ENCODE measurements at regions not wholly inside any gene's neighbourhood (a gene's known extent, or its start where the extent isn't known, plus 50 kb on each side); places are given as distances from the start of the nearest gene placed in this dataset.

GRCh38 chr4:33218238-33218637, 2498.1 kb downstream of the PCDH7 start:
- Histone ChIP-seq H2BK15ac (ENCODE audit: low read depth, low read length) (no peak overlapping the region), H3K23me2 (ENCODE audit: insufficient read length, low read depth, low read length, poor library complexity, severe bottlenecking) (no peaks in the 10 kb centered on the region), H3T11ph (ENCODE audit: low read length) (no peak overlapping the region), H2BK5ac (ENCODE audit: insufficient read length, low read length) (no peak overlapping the region), H4K8ac (replicated peaks; ENCODE audit: insufficient read length, low read depth, low read length) (no peak overlapping the region), H3K4me2 (ENCODE audit: insufficient read depth, insufficient read length, low read length) (no peak overlapping the region), H2AK5ac (ENCODE audit: insufficient read length, low read length) (no peak overlapping the region), H3K9me3 (ENCODE audit: control insufficient read depth, low read depth, low read length) (no peaks in the 10 kb centered on the region), H3K27me3 (ENCODE audit: insufficient read depth, low read length) (no peaks in the 10 kb centered on the region), H3K9ac (ENCODE audit: extremely low read depth, insufficient read length, low read length) (no peak overlapping the region), H3K27ac (ENCODE audit: insufficient read length, low read depth, low read length) (no peak overlapping the region), H3K23ac (ENCODE audit: insufficient read length, low read depth, low read length) (no peak overlapping the region), H4K5ac (ENCODE audit: insufficient read length, low read depth, low read length) (no peak overlapping the region), H3K79me2 (ENCODE audit: insufficient read depth, low read length) (no peaks in the 10 kb centered on the region), H2BK20ac (ENCODE audit: low read depth, low read length, poor library complexity, severe bottlenecking) (no peak overlapping the region), H3K14ac (ENCODE audit: insufficient read depth, low read length) (no peak overlapping the region), H3K4me1 (ENCODE audit: insufficient read depth, low read length) (no peaks in the 10 kb centered on the region), H3K79me1 (ENCODE audit: insufficient read depth, low read depth, low read length, poor library complexity, severe bottlenecking) (no peaks in the 10 kb centered on the region), H3K18ac (ENCODE audit: insufficient read length, low read depth, low read length) (no peak overlapping the region), H3K4ac (ENCODE audit: low read depth, low read length) (no peak overlapping the region), H2BK12ac (ENCODE audit: insufficient read length, low read depth, low read length) (no peak overlapping the region), H2BK120ac (ENCODE audit: low read depth, low read length, poor library complexity, severe bottlenecking) (no peak overlapping the region), H4K91ac (ENCODE audit: insufficient read length, low read depth, low read length) (no peak overlapping the region), H2AFZ (ENCODE audit: low read length) (no peak overlapping the region), H4K20me1 (ENCODE audit: control insufficient read depth, insufficient read depth, insufficient read length) (no peaks in the 10 kb centered on the region), H3K56ac (ENCODE audit: insufficient read length, low read depth, low read length) (no peak overlapping the region)
- no peaks in the 10 kb centered on the region for H3K27me3 Mint-ChIP-seq (ENCODE audit: low read depth)
- no CpG with 5 or more reads among the region's 5 CpGs for WGBS (ENCODE audit: extremely low coverage, insufficient read length, low lambda C conversion rate)
- TF ChIP-seq, protein P1, sequence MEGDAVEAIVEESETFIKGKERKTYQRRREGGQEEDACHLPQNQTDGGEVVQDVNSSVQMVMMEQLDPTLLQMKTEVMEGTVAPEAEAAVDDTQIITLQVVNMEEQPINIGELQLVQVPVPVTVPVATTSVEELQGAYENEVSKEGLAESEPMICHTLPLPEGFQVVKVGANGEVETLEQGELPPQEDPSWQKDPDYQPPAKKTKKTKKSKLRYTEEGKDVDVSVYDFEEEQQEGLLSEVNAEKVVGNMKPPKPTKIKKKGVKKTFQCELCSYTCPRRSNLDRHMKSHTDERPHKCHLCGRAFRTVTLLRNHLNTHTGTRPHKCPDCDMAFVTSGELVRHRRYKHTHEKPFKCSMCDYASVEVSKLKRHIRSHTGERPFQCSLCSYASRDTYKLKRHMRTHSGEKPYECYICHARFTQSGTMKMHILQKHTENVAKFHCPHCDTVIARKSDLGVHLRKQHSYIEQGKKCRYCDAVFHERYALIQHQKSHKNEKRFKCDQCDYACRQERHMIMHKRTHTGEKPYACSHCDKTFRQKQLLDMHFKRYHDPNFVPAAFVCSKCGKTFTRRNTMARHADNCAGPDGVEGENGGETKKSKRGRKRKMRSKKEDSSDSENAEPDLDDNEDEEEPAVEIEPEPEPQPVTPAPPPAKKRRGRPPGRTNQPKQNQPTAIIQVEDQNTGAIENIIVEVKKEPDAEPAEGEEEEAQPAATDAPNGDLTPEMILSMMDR (conservative IDR thresholded peaks at IDR 0.05) = no peak
- peaks cover 7 to 9% of the 10 kb centered on the region in 2 experiments for H3K4me1 Mint-ChIP-seq
- no peak overlapping the region for H3K4me3 Mint-ChIP-seq
- DNase-seq = no peak
- H3K36me3 Mint-ChIP-seq (ENCODE audit: insufficient read depth in 1 of 3, low read depth in 3 of 3) = no peaks in the 10 kb centered on the region; a peak in 1 of 7 replicates
- peaks cover 0 to 2% of the 10 kb centered on the region in 2 experiments; a peak in 2 of 5 replicates for H3K9me3 Mint-ChIP-seq
- no peak overlapping the region; a peak in 1 of 7 replicates for H3K27ac Mint-ChIP-seq

All from H9 (cell line).